Kidney (tissue), 13 donors: ENCODE measurements at regions not wholly inside any gene's neighbourhood (a gene's known extent, or its start where the extent isn't known, plus 50 kb on each side); places are given as distances from the start of the nearest gene placed in this dataset.

Experiments used
- DNase-seq, 5 donors: peaks; one replicate each; pipeline ENCODE4 v3.0.0-alpha.2; 2013 to 2020
- FAIRE-seq: peaks from 2 replicates; lab custom pipeline; 2012; peaks lifted over from hg19 to GRCh38; lab: Jason Lieb, UNC
- H3K27ac ChIP-seq, 2 donors: one replicate each; pipeline ENCODE4 v1.7.0; 2013; ENCODE audit warnings: low read depth in 2 of 2, low read length in 2 of 2, inconsistent platforms in 1 of 2
- H3K27me3 ChIP-seq: one replicate; pipeline ENCODE4 v1.7.1; 2013; ENCODE audit warnings: low read length, inconsistent platforms; ENCODE audit not compliant: control insufficient read depth, insufficient read depth
- H3K36me3 ChIP-seq, 3 donors: one replicate each; pipeline versions ENCODE4 v1.7.0 to v1.7.1; 2013; ENCODE audit warnings: low read length in 3 of 3, control low read depth in 1 of 3, inconsistent platforms in 1 of 3; ENCODE audit not compliant: insufficient read depth in 3 of 3, control insufficient read depth in 2 of 3
- H3K4me1 ChIP-seq, 3 donors: one replicate each; pipeline versions ENCODE4 v1.7.0 to v1.7.1; 2013; ENCODE audit warnings: low read length in 3 of 3, inconsistent platforms in 1 of 3, low read depth in 1 of 3; ENCODE audit not compliant: control insufficient read depth in 2 of 3, insufficient read depth in 2 of 3
- H3K4me3 ChIP-seq, 3 donors: one replicate each; pipeline versions ENCODE4 v1.7.0 to v1.8.1; 2013; ENCODE audit warnings: low read length in 3 of 3, control low read depth in 1 of 3, inconsistent platforms in 1 of 3
- H3K9ac ChIP-seq, 3 donors: one replicate each; pipeline versions ENCODE4 v1.7.0 to v1.7.1; 2013; ENCODE audit warnings: low read length in 3 of 3, control low read depth in 1 of 3, inconsistent platforms in 1 of 3
- H3K9me3 ChIP-seq, 3 donors: one replicate each; pipeline versions ENCODE4 v1.7.0 to v1.7.1; 2013; ENCODE audit warnings: low read length in 3 of 3, control low read depth in 1 of 3, inconsistent platforms in 1 of 3; ENCODE audit not compliant: control insufficient read depth in 2 of 3, insufficient read depth in 1 of 3
- intact Hi-C: fragments of 100-400 bp; cut with DNase I; formaldehyde crosslinking; loops from one replicate; pipeline ENCODE4 v1.11.1; 2022
- TF ChIP-seq, protein P1 (sequence below): IDR thresholded peaks from 3 replicates; pipeline ENCODE4 v1.5.1; 2012; ENCODE audit warnings: mild to moderate bottlenecking, moderate library complexity, borderline replicate concordance; ENCODE audit not compliant: insufficient read depth; ENCODE audit errors: extremely low read depth
- donor health status: control.
- donor health status: control.
- donor health status: control.
- donor health status: control.
- donor health status: control.
- donor health status: DM: yes; HTN: yes; CAD: no.
- donor health status: Normal renal cell carcinoma (clear cell type).

DNA sequence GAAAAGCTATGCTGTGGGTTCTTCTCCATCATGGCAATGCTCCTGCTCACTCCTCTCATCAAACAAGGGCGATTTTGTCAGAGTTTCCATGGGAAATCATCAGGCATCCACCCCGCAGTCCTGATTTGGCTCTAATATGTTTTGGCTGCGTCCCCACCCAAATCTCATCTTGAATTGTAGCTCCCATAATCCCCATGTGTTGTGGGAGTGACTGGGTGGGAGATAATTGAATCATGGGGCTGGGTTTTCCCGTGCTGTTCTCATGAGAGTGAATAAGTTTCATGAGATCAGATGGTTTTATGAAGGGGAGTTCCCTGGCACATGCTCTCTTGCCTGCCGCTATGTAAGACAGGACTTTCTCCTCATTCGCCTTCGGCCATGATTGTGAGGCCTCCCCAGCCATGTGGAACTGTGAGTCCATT is 163.8 kb downstream of the GADD45G start:
- Histone ChIP-seq H3K27me3 (no peaks in the 10 kb centered on the region), H3K9ac (no peak overlapping the region), H3K4me1 (no peaks in the 10 kb centered on the region), H3K36me3 (no peaks in the 10 kb centered on the region), H3K9me3 (no peaks in the 10 kb centered on the region), H3K4me3 (no peak overlapping the region), H3K27ac (no peak overlapping the region)
- TF ChIP-seq, protein P1, sequence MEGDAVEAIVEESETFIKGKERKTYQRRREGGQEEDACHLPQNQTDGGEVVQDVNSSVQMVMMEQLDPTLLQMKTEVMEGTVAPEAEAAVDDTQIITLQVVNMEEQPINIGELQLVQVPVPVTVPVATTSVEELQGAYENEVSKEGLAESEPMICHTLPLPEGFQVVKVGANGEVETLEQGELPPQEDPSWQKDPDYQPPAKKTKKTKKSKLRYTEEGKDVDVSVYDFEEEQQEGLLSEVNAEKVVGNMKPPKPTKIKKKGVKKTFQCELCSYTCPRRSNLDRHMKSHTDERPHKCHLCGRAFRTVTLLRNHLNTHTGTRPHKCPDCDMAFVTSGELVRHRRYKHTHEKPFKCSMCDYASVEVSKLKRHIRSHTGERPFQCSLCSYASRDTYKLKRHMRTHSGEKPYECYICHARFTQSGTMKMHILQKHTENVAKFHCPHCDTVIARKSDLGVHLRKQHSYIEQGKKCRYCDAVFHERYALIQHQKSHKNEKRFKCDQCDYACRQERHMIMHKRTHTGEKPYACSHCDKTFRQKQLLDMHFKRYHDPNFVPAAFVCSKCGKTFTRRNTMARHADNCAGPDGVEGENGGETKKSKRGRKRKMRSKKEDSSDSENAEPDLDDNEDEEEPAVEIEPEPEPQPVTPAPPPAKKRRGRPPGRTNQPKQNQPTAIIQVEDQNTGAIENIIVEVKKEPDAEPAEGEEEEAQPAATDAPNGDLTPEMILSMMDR, result no peak
- intact Hi-C loops, result no loop called here
- DNase-seq, result no peak
- no peak for FAIRE-seq

DNA sequence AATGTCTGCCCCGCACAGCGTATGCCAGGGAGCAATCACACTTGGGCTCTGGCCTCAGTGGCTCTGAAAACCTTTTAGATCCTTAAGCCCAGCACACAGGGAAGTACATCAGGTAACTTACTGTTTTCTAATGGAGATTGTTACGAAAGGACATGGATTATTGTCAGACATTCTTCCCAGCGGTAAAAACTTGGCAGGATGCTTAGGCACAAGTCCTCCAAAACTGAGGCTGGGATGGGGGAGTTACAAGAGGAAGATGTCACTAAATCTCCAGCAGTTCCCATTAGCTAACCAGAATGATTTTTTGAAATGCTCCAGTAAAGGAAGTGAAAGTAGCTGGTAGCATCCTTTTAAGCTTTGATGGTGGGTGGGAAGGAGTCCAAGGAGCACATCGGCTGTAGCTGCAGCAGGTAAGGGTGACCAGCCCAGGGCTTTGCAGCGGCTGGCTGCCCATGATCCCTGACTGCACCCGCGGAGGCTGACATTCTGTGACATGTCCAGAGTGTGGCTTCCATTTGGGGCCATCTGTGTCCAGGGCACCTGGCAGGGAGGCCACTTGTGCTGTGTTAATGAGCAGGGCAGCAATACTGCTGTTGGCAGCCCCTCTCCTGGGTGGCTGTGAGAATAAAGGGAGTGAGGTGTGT is 165.8 kb downstream of the GADD45G start:
- no peaks in the 10 kb centered on the region for H3K4me1 ChIP-seq
- H3K36me3 ChIP-seq, result no peaks in the 10 kb centered on the region
- H3K4me3 ChIP-seq, result no peak overlapping the region
- intact Hi-C loops, result no loop called here
- H3K27ac ChIP-seq, result no peak overlapping the region
- H3K9ac ChIP-seq, result no peak overlapping the region
- no peaks in the 10 kb centered on the region for H3K27me3 ChIP-seq
- DNase-seq (no peak), FAIRE-seq (no peak)
- no peaks in the 10 kb centered on the region for H3K9me3 ChIP-seq
- TF ChIP-seq, protein P1, result no peak

DNA sequence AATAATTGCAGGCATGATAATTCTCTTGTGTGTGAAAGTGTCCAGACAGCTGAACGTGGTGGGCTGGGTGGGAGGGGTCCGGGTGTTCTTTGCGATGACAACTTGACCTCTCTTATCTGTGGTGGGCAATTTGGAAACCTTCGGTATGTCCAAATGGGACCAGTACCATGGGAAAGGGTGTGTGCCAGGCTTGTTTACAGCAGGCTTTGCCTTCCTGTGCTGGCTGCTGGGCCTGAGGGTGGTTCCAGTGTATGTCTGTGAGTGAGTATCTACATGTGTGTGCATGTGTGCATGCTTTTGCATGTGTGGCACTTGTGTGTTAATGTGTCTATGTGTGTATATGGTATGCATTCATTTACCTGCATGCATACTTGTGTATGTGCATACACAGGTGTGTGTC is 166.4 kb downstream of the GADD45G start:
- no peak overlapping the region for H3K27ac ChIP-seq
- intact Hi-C loops, result no loop called here
- H3K36me3 ChIP-seq, result no peaks in the 10 kb centered on the region
- H3K4me1 ChIP-seq, result no peaks in the 10 kb centered on the region
- H3K9ac ChIP-seq, result no peak overlapping the region
- H3K4me3 ChIP-seq, result no peak overlapping the region
- no peaks in the 10 kb centered on the region for H3K27me3 ChIP-seq
- TF ChIP-seq, protein P1, result no peak
- FAIRE-seq (no peak), DNase-seq (no peak)
- no peaks in the 10 kb centered on the region for H3K9me3 ChIP-seq

DNA sequence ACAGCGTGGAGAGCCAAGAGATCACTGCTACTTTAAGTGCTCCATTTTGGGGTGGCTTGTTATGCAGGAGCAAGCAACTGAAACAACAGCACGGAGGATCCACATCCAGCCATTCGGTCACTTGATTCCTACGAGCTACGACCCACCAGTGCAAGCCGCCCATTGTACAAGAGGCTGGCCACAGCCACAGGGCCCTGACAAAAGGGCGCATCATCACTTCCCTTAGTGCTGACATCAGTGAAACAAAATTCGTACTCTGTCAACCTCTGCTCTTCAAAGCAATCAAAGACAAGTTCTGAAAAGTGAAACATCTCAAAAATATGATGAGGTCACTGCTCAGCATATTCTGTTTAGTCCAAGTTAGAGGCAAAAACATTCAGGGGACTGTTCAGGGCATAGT is 168.4 kb downstream of the GADD45G start:
- Histone ChIP-seq H3K9ac (no peak overlapping the region), H3K4me3 (no peak overlapping the region), H3K27me3 (no peaks in the 10 kb centered on the region), H3K27ac (no peak overlapping the region), H3K9me3 (no peaks in the 10 kb centered on the region), H3K36me3 (no peaks in the 10 kb centered on the region), H3K4me1 (no peaks in the 10 kb centered on the region)
- intact Hi-C loops, result no loop called here
- TF ChIP-seq, protein P1, result no peak
- FAIRE-seq (no peak), DNase-seq (no peak)
